NCI-H2081 (cell line): ENCODE measurements at regions not wholly inside any gene's neighbourhood (a gene's known extent, or its start where the extent isn't known, plus 50 kb on each side); places are given as distances from the start of the nearest gene placed in this dataset.
A peak's percentile ranks its signal among the peaks of the same experiment; 100 is the strongest.
"Not testable (repeated sequence)": the region's sequence is repeated elsewhere in the genome, so short reads cannot be mapped to it uniquely, and the experiment has no call there.

Experiments used
- DNase-seq, 2 experiments: peaks; one replicate each; lab custom pipeline; 2025; lab: John Stamatoyannopoulos, UW

GRCh38 chr7:65145710-65146109, 139.2 kb upstream of the ERV3-1 start:
- DNase-seq: not testable (repeated sequence)

GRCh38 chr7:65145008-65145407, 138.5 kb upstream of the ERV3-1 start:
- not testable (repeated sequence) for DNase-seq

GRCh38 chr7:65144557-65144956, 138.1 kb upstream of the ERV3-1 start:
- not testable (repeated sequence) for DNase-seq

DNA sequence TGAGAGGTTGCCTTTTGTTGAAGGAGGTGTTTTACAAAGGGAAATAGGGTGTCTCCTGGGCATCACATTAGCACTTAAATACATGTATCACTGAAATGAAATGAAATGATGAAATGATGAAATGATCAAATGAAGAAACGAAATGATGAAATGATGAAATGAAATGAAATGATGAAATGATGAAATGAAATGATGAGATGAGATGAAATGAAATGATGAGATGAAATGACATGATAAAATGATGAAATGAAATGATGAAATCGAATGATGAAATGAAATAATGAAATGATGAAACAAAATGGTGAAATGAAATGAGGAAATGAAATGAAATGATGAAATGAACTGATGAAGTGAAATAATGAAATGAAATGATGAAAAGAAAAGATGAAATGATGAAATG, 137.6 kb upstream of the ERV3-1 start:
- DNase-seq: not testable (repeated sequence)

- DNase-seq: not testable (repeated sequence)
Measured at GRCh38 chr7:65141894-65142293, 135.4 kb upstream of the ERV3-1 start.

- not testable (repeated sequence) for DNase-seq
Measured at GRCh38 chr7:65141405-65141778, 134.9 kb upstream of the ERV3-1 start.

GRCh38 chr7:65140543-65141404, 134.3 kb upstream of the ERV3-1 start:
- DNase-seq: not testable (repeated sequence)

DNA sequence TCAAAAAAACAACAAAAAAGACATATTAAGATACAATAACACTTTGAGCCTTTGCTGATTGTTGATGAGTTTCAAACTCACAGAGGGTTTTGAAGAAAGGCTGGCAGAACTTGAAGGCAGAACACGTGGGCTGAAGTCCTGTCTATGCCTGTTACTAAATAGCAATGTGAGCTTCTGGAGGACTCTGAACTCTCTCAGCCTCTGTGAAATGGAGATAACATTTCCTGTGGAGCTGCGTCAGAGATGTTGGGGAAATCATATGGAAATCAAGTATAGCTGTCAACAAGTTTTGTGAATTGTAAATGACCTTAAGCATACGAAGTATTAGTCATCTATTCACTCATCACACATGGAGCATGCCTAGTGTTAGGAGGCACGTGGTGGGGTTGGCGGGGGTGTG, 130.4 kb upstream of the ERV3-1 start:
- not testable (repeated sequence) for DNase-seq

DNA sequence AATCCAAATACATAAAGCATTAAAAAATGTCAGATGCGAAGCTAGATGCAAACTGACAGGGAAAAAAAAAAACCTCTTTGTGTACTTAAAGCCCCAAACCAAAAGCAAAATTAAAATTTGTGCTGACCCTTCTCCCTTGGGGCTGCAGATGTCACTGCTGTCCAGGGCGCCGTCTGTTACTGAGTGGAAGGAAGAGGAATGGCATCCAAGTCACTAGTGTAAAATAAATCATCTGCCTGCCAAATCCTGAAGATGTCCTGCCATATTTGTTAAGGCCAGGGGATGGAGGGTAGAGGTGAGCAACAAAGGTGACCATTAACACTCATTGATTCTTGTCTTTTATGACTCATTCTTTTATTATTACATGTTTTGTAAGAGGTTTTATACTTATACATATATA, 126.6 kb upstream of the ERV3-1 start:
- not testable (repeated sequence) for DNase-seq

GRCh38 chr7:65132256-65132655, 125.8 kb upstream of the ERV3-1 start:
- DNase-seq: not testable (repeated sequence)

GRCh38 chr7:65127364-65127763, 120.9 kb upstream of the ERV3-1 start:
- not testable (repeated sequence) for DNase-seq

DNA sequence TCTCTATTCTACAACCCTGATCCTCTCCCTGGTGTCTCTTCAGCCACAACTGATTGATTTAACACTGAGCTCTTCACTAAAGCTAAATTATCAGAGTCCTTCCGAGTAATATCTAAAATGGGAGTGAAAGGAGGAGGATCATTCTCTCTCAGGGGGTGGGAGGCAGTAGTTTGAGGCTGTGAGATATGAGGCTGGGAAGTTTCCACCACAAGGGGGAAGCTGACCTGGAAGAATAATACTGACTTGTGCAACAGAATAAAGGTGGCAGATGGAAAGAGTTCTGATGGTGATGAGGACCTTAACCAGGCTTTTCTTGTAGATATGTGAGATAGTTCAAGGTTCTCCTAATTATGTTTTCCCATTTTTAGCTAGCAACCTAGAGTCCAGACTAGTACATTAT, 118.1 kb upstream of the ERV3-1 start:
- DNase-seq: not testable (repeated sequence)

- not testable (repeated sequence) for DNase-seq
Measured at GRCh38 chr7:65105650-65106203, 99.2 kb upstream of the ERV3-1 start.

DNA sequence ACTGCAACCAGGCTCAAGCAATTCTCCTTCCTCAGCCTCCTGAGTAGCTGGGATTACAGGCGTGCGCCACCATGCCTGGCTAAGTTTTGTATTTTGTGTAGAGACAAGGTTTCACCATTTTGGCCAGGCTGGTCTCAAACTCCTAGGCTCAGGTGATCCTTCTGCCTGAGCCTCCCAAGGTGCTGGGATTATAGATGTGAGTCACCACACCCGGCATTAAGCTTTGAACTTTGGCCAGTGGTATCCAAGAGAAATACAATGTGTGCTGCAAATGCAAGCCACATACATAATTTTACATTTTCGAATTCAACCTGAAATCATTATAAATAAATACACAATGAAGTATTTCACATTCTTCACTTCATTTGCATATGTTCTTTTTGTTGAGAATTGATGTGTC, 94.0 kb upstream of the ERV3-1 start:
- not testable (repeated sequence) for DNase-seq

- not testable (repeated sequence) for DNase-seq
Measured at GRCh38 chr7:65081669-65082055, 75.2 kb upstream of the ERV3-1 start.

- DNase-seq: peak; percentile 91 to 94
Measured at GRCh38 chr7:65080799-65081668, 74.5 kb upstream of the ERV3-1 start.

DNA sequence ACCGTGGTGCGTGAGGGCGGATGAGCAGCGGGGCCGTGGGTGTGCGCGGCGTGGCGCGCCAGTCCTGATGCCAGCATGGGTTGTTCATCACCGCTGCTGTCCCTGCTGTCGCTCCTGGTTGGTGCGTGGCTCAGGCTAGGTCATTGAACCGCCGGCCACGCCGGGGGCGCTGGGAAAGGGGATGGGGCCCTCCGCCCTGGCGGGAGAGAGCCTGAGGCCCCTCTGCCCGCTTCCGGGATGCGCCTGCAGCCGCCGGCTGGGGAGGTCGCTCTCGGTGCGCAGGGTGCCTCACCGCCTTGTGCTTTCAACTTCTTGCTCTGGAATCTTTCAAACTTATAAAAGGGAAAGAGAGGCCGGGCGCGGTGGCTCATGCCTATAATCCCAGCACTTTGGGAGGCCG, 68.5 kb upstream of the ERV3-1 start:
- not testable (repeated sequence) for DNase-seq

DNA sequence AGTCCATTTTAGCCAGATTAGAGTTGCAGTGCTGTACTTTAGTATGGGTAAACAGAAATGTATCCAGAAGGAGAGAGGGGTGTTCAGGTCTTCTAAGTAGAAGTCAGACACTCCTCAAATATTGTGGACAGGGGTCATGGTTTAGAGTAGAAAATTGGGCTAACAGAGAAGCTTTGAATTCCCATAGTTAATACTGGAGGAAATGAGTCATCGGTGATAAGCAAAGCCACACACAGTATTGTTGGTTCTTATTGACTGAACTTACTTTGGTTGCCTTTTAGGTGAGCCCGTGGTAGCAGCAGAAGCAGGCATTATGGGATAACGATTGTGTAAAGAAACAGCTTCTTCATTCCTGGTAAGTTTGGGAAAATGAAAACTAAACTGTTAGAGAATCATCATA, 66.7 kb upstream of the ERV3-1 start:
- not testable (repeated sequence) for DNase-seq

DNA sequence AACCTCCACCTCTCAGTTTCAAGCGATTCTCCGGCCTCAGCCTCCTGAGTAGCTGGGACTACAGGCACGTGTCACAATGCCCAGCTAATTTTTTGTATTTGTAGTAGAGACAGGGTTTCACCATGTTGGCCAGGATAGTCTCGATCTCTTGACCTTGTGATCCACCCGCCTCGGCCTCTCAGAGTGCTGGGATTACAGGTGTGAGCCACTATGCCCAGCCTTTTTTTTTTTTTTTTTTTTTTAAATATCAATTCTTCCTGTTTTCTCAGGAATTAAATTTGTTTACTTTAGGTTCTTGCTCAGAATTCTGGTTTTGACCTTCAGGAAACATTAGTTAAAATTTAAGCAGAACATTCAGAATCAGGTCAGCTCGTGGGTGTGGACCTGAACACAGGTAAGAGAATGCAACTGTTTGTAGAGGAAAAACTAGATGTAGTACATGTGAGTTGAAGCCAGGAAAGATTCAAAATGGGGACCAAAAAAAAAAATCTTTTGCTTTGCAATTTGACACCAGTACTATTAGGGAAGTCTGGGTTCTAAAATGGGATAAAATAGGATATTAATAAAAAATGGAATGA, 65.5 kb upstream of the ERV3-1 start:
- not testable (repeated sequence) for DNase-seq

DNA sequence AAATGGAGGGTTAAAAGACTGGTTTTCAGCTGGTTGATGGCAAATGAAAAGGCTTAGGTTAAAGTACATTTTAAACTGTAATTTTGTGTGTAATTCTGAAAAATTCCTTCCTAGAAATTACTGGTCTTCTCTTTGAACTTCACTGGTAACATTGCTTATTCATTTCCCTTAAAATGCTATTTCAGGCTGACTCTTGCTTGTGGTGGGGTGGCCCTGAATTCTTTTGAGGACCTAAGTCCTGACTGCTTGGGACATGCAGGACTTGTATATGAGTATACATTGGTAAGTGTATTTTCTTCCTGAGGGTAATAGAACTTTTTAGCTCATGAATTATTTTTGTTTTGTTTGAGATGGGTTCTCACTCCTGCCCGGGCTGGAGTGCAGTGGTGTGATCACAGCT, 63.0 kb upstream of the ERV3-1 start:
- not testable (repeated sequence) for DNase-seq

- DNase-seq: not testable (repeated sequence)
Measured at GRCh38 chr7:65062566-65062965, 56.1 kb upstream of the ERV3-1 start.

DNA sequence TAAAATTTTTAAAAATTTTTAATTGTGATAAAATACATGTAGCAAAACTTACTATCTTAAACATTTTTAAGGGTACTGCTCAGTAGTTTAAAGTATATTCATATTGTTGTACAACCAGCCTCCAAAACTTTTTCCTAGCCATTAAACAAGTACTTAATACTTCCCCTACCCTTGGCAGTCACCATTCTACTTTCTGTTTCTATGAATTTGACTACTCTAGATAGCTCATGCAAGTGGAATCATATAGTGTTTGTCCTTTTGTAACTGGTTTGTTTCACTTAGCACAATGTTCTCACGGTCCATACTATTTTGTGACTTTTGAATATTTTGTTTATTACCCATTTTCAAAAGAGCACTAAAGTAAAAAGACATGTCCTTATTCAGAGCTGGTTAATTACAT, 52.8 kb upstream of the ERV3-1 start:
- DNase-seq: not testable (repeated sequence)
